ENCODE measurements at regions not wholly inside any gene's neighbourhood (a gene's known extent, or its start where the extent isn't known, plus 50 kb on each side); places are given as distances from the start of the nearest gene placed in this dataset.

DNA sequence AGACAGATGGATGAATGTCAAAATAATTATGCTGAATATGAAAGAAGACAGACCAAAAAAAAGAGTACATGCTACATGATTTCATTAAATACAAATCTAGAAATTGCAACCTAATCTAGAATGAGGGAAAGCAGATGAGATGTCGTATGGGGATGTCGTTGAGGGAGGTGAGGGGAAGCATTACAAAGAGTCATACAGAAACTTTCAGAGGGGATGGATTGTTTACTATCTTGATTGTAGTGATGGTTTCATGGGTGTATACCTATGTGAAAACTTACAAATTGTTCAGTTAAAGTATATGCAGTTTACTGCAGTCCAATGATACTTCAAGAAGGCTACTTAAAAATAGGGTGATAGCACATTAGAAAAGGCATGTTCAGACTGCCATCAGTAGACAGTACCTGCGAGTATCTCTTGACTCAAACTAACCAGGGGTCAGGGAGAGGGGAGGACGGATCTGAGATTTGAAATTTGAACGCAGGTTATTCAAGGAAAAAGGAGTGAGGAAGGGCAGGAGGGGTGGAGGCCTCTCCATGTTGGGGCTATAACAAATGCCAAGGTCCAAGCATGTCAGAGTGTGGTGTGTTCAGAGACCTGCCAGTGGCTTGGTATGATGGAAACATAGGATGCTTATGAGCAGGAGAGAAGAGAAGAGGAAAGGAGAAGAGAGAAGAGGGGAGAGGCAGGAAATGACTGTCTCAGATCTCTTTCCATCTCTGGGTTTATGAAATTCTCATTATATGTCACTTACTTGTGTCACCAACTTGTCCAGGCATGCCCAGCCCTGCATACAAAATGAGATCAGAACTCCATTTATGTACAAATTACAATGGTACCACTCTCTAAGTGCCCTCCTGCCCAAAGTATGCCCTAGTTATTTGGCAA, 257.3 kb upstream of the CXCR4 start:
- Histone ChIP-seq H2AFZ (ENCODE audit: low read length) (peak overlapping the region; percentile 83), H4K20me1 (ENCODE audit: insufficient read depth, low read length) (no peaks in the 10 kb centered on the region), H3K27ac (ENCODE audit: low read depth, low read length, poor library complexity, severe bottlenecking) (peak overlapping the region; percentile 48), H3K9me2 (ENCODE audit: insufficient read depth, low read length) (no peaks in the 10 kb centered on the region), H3K4me1 (ENCODE audit: insufficient read depth, low read length, poor library complexity, severe bottlenecking) (peaks cover 53% of the 10 kb centered on the region), H3K36me3 (ENCODE audit: insufficient read depth, low read length) (no peaks in the 10 kb centered on the region), H3K9me3 (ENCODE audit: low read length) (no peaks in the 10 kb centered on the region), H3K4me2 (ENCODE audit: low read length) (peak overlapping the region; percentile 61), H3K4me3 (ENCODE audit: low read depth, low read length, poor library complexity, severe bottlenecking) (no peak overlapping the region), H3K79me2 (ENCODE audit: insufficient read depth, low read depth, low read length) (no peaks in the 10 kb centered on the region)
- intact Hi-C loops (cut with micrococcal nuclease; ENCODE audit: unreplicated experiment) = no loop called here
- no peak for DNase-seq (ENCODE audit: low spot score)
- ChIA-PET POLR2A (interaction anchor here (0.6 to 3.0 kb wide), 9 partner anchors 9 to 378 kb away, joined by 3 to 10 read pairs (median 6); no protein-coding TSS in a partner anchor), CTCF (ENCODE audit: unreplicated experiment) (interaction anchor here (1.2 to 3.4 kb wide), 2 partner anchors 168 to 241 kb away, joined by 3 to 7 read pairs; no protein-coding TSS in a partner anchor)
- no peak for TF ChIP-seq EZH2phosphoT487 (IDR thresholded peaks at IDR 0.05; ENCODE audit: borderline replicate concordance, low read depth, low read length)
- TF ChIP-seq, protein P1, sequence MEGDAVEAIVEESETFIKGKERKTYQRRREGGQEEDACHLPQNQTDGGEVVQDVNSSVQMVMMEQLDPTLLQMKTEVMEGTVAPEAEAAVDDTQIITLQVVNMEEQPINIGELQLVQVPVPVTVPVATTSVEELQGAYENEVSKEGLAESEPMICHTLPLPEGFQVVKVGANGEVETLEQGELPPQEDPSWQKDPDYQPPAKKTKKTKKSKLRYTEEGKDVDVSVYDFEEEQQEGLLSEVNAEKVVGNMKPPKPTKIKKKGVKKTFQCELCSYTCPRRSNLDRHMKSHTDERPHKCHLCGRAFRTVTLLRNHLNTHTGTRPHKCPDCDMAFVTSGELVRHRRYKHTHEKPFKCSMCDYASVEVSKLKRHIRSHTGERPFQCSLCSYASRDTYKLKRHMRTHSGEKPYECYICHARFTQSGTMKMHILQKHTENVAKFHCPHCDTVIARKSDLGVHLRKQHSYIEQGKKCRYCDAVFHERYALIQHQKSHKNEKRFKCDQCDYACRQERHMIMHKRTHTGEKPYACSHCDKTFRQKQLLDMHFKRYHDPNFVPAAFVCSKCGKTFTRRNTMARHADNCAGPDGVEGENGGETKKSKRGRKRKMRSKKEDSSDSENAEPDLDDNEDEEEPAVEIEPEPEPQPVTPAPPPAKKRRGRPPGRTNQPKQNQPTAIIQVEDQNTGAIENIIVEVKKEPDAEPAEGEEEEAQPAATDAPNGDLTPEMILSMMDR (conservative IDR thresholded peaks at IDR 0.05; ENCODE audit: low read length) = no peak
- no TSS peak for BruUV-seq (replicated peaks)

DNA sequence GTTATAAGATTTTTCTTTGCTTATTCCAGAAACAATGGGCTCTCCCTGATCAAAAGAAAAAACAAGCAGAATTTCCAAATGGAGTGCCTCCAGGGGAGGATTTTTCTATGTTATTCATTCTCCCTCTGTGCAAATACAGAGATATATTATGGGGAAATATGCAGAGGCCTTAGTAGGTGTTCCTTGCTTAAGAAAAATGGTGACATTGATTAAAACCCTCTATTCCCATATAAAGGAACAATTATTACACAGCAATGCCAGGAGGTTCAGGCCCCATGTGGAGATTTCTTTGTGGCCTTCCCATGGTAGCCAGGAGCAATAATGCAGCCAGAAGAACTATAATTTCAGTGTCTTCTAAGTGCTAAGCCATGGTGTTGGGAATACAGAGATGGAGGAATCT, 255.9 kb upstream of the CXCR4 start:
- H3K4me2 ChIP-seq (ENCODE audit: low read length) = no peak overlapping the region
- H3K9me2 ChIP-seq (ENCODE audit: insufficient read depth, low read length) = no peaks in the 10 kb centered on the region
- peaks cover 39% of the 10 kb centered on the region for H3K4me1 ChIP-seq (ENCODE audit: insufficient read depth, low read length, poor library complexity, severe bottlenecking)
- no TSS peak for BruUV-seq (replicated peaks)
- DNase-seq (ENCODE audit: low spot score) = no peak
- no peaks in the 10 kb centered on the region for H3K36me3 ChIP-seq (ENCODE audit: insufficient read depth, low read length)
- no peak for TF ChIP-seq EZH2phosphoT487 (IDR thresholded peaks at IDR 0.05; ENCODE audit: borderline replicate concordance, low read depth, low read length)
- TF ChIP-seq, protein P1 (conservative IDR thresholded peaks at IDR 0.05; ENCODE audit: low read length) = no peak
- H3K4me3 ChIP-seq (ENCODE audit: low read depth, low read length, poor library complexity, severe bottlenecking) = no peak overlapping the region
- no peak overlapping the region for H3K27ac ChIP-seq (ENCODE audit: low read depth, low read length, poor library complexity, severe bottlenecking)
- CTCF ChIA-PET (ENCODE audit: unreplicated experiment) = no interaction called here
- no peaks in the 10 kb centered on the region for H4K20me1 ChIP-seq (ENCODE audit: insufficient read depth, low read length)
- POLR2A ChIA-PET = interaction anchor here (0.7 to 0.9 kb wide), 2 partner anchors 59 to 460 kb away, joined by 3 read pairs; no protein-coding TSS in a partner anchor
- H2AFZ ChIP-seq (ENCODE audit: low read length) = no peak overlapping the region
- no peaks in the 10 kb centered on the region for H3K79me2 ChIP-seq (ENCODE audit: insufficient read depth, low read depth, low read length)
- intact Hi-C loops (cut with micrococcal nuclease; ENCODE audit: unreplicated experiment) = no loop called here
- H3K9me3 ChIP-seq (ENCODE audit: low read length) = peaks cover under 1% of the 10 kb centered on the region; the same call in 1 of the 2 replicates

DNA sequence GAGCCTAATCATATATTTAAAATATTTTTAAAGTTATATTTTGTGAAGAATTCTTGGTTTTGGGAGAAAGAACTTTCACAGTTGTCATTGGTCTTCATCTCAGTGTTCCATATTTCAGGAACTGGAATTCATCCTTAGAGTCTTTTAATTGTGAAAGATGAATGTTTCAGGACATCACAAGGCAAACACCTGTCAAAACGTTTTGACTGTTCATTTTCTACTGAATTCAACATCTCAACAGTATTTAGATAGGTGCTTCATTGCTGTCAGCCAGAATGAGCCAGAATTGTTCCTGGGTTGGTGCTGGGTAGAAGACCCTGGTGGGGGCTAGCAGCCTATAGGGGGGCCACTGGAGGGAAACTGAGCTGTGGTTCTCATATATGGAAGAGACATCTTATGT, 255.1 kb upstream of the CXCR4 start:
- DNase-seq (ENCODE audit: low spot score) = no peak
- no peaks in the 10 kb centered on the region for H3K36me3 ChIP-seq (ENCODE audit: insufficient read depth, low read length)
- no peaks in the 10 kb centered on the region for H3K79me2 ChIP-seq (ENCODE audit: insufficient read depth, low read depth, low read length)
- H3K4me1 ChIP-seq (ENCODE audit: insufficient read depth, low read length, poor library complexity, severe bottlenecking) = peaks cover 30% of the 10 kb centered on the region
- CTCF ChIA-PET (ENCODE audit: unreplicated experiment) = no interaction called here
- intact Hi-C loops (cut with micrococcal nuclease; ENCODE audit: unreplicated experiment) = no loop called here
- H3K4me2 ChIP-seq (ENCODE audit: low read length) = no peak overlapping the region
- H3K27ac ChIP-seq (ENCODE audit: low read depth, low read length, poor library complexity, severe bottlenecking) = no peak overlapping the region
- no peaks in the 10 kb centered on the region for H4K20me1 ChIP-seq (ENCODE audit: insufficient read depth, low read length)
- peaks cover 9% of the 10 kb centered on the region for H3K9me3 ChIP-seq (ENCODE audit: low read length)
- H2AFZ ChIP-seq (ENCODE audit: low read length) = no peak overlapping the region
- TF ChIP-seq, protein P1 (conservative IDR thresholded peaks at IDR 0.05; ENCODE audit: low read length) = no peak
- no peak for TF ChIP-seq EZH2phosphoT487 (IDR thresholded peaks at IDR 0.05; ENCODE audit: borderline replicate concordance, low read depth, low read length)
- BruUV-seq (replicated peaks) = no TSS peak
- H3K9me2 ChIP-seq (ENCODE audit: insufficient read depth, low read length) = no peaks in the 10 kb centered on the region
- POLR2A ChIA-PET = interaction anchor here (0.7 to 1.1 kb wide), 4 partner anchors 16 to 459 kb away, joined by 3 read pairs; no protein-coding TSS in a partner anchor
- no peak overlapping the region for H3K4me3 ChIP-seq (ENCODE audit: low read depth, low read length, poor library complexity, severe bottlenecking)
